G401.6 (cell line): ENCODE measurements at regions not wholly inside any gene's neighbourhood (a gene's known extent, or its start where the extent isn't known, plus 50 kb on each side); places are given as distances from the start of the nearest gene placed in this dataset.
A peak's percentile ranks its signal among the peaks of the same experiment; 100 is the strongest.

Experiments used
- FAIRE-seq: peaks from 2 replicates; lab custom pipeline; 2012; peaks lifted over from hg19 to GRCh38; lab: Jason Lieb, UNC

DNA sequence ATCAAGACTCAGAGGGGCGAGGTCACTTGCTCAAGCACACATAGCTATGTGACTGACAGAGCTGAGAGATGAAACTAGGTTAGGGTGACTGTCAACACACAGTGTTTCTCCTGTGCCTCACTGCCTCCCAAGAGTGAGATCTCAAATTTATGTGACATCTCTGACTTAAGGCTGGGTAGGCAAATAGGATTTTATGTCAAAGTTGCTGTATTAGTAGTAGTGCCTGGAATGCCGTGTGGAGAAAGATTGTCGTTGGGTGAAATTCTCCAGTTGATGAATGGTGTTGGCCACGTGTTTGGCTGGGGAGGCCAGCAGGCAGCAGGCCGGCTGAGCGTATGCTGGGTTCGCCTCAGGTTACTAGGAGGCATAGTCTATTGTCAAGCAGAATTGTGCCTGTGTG, 148.3 kb upstream of the BMPER start:
- no peak for FAIRE-seq

DNA sequence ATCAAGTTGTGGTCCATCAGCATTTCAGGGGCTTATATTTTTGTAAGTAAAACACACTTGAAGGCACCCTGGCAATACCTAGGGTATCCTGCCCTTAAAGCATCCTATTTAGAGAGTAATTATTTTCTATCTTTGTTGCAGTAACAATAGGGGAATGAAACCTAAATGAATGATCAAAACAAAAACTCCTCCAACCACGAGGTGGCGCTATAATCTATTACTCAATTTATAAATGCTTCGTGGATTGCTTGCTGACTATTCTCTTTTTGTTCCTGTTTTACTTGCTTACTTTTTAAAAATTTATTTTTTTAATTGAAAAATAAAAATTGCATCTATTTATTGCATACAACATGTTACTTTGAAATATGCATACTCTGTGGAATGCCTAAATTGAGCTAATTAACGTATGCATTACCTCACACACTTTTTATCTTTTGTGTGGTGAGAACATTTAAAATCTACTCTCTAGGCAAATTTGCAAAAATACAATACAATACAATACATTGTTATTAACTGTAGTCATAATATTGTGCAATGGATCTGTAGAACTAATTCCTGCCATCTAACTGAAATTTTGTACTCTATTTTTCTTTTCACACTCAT, 147.7 kb upstream of the BMPER start:
- FAIRE-seq, result peak; percentile 87

DNA sequence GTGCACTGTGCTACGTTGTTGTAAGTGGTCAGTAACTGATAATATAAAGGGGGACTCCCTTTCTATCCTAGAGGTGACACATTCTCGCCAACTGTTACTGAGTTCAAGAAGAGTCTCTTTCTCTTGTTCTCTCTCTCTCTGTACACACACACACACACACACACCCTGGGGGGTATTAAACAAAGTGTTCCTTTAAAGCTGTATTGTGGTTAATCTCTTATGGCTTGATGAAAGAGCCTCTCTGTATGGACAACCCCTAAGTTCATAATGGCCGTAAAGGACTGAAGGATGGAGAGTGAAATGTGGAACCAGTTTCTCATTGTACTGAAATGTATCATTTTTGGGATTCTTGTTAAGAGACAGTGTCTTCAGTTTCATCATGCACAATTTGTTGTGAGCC, 145.2 kb upstream of the BMPER start:
- FAIRE-seq, result no peak

DNA sequence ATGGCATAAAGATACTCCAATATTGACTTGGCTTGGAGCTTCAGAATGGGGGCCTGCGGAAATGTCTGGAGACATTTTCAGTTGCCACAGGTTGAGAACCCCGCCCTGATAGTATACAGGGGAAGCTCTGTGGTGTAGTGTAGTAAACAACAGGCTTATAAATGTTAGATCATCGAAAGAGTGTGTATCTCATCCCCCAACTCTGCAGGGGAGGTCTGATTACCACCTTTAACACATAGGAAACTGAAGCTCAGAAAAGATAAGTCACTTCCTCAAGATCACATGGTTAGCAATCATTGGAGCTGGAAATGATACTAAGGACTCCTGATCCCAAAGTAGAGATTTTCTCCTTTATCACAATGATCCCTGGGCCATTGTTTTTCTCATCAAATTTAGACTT, 144.5 kb upstream of the BMPER start:
- FAIRE-seq, result no peak

DNA sequence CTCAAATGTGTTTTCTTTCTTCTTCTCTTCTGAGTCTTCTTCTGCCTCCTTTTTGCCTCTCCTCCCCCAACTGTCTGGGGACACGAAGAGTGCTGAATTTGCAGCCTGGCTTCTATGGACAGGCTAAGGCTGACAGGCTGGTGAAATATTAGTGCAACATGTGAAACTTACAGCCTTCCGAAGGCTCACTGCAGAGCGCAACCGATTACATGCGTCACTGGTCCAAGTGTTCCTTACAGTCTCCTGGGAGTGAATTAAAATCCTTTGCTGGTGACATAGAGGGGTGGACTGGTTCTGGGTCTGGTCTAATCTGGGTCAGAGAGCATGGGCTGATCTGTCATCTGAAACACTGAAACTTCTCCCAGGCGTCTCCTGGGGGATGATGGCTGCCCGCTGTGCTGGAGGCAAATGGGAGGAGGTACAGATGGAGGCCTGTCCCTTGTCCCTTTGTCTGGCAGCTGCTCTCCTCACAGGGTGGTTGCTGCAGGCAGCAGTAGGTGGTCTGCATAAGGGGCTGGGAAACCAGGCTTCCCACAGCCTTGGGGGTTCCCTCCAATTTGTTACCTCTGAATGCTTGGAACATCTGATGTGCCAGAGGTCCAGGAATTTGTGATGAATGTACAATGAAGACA, 143.8 kb upstream of the BMPER start:
- no peak for FAIRE-seq

DNA sequence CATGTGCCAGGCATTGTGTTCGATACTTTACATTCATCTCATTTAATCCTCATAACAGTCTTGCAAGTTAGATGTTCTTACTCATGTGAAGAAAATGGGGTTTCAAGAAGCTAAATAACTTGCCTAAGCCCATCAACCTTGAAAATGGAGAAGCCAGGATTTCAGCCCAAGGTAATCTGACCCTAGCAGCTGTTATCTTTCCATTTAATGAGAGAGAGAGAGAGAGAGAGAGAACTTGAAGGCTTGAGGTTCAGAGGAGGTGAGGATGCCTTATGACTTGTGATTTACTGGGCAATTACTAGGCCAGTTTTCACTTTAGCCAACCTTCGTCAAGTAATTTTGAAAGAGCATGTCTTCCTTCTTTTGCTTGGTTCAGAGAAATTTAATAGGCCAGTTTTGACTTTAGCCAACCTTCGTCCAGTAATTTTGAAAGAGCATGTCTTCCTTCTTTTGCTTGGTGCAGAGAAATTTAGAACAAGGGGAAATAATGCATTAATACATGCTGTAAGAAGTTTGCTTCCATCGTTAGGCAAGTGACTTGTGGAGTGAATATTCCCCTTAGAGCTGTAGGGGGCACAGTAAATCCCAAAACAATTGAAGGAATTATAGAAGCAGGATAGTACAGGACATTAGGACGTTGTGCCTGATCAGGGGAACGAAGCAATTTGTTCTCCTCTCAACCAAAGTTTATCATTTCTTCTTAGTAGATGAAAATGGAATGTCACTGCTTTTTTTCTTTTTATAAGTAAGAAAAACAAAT, 143.0 kb upstream of the BMPER start:
- no peak for FAIRE-seq

DNA sequence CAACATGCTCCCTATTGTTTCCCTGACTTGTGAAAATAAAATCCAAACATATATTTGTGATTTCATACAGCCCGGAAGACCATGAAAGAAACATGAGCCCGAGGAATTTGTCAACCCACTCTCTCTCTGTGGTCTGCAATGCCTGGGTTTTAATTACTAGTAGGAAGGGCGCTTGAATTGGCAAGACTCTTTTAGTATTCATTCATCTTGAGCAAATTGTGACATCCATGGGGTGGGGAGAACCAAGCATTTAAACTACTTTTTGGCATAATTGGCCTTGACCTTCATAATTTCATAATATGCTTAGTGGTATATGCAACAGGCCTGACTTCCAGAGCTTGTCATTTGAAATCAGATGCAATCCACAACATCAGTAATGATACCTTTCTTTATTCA, 142.4 kb upstream of the BMPER start:
- FAIRE-seq, result no peak

DNA sequence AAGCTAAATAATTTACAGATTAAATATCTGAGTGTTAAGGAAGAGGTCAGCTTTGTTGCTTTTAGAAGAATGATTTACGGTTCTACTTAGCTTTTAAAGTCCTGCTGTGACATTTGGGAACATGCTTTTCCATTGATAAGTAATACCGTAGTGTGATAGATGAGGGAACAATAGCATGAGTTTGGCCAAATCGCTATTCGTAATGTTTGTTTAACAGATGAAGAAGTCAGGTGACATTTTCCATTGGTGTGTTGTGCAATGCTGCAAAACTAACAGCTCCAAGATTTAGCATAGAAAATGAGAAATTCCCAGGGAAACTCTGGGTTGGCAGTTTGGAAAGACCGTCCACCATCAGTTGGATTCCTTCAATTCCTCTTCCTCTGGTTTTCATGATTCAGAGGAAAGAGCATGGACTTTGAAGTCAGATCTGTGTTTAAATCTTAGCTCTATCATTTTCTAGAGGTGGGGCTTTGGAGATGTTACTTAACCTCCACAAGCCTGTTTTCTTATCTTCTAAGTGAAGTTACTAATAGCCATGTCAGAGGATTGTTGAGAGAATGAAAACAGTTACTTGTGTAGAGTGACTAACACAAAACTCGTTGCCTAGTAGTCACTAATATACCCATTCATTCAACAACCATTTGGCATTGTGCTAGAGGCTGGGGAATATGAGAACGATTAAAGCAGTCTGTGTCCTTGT, 140.4 kb upstream of the BMPER start:
- no peak for FAIRE-seq

DNA sequence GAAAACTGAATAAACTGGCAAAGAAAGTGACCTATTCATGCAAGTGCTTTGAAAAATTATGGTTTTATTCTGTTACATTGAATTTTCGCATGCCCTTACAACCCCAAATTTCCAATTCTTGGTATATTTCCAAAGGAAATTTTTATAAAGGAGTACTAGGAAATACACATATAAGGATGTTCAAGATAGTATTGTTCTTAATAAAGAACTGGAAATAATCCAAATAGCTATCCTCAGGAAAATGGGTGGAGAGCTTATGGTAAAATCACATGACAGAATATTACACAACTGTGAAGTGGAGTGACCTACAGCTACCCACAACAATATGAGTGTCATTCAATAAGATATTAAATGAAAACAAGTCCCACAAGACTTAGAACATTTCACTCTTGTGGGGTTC, 138.9 kb upstream of the BMPER start:
- FAIRE-seq, result no peak

DNA sequence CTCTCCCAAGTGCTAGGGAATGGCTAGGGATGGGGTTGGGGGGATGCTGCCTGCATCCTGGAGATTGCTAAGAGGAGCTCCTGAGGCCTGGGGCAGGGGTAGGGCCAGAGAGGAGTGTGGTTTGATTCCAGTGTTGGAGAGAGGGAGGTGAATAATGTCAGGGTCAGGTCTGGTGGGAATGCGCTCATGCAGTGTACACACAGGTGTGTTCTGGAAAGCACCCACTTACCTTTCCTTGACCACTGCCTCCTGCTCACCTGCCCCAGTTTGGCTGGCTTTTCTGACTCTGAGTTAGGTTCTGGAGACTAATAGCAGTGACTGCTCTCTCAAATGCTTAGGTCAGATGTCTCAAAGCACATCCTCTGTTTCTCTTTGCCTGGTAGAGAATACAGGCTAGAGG, 135.4 kb upstream of the BMPER start:
- no peak for FAIRE-seq

DNA sequence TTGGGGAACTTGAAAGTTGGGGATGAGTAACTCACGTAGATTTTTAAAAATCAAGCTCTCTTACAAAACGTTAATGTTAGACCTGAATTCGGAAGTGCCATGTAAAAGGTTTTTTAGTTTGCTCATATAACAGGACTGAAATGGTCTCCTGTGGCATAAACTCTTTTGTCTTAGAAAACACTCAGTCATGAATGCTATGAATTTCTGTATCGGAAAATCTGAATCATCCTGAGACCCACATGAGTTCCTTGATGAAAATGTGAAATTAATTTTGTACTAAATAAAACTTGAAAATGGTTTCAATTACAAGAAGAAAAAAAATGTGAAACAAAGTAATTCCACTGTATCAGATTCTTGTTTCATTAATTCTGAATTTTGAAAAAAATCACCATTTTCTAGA, 134.8 kb upstream of the BMPER start:
- no peak for FAIRE-seq

DNA sequence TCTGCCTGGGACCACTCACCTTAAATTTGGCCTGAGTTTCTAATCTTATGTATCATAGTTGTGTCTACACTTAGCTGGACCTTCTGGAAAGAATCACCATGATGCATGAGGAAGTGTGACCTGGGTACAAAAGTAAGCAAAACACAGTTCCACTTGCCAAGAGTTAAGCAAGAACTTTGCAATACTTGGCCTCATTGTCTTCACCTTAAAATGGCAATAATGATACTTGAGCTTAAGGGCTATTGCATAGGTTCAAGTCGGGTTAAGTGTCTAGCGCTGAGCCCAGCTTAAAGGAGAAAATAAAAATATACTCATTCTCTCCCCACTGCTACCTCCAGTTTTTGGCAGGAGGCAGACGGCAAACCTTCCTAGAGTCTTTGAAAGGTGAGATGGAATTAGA, 133.9 kb upstream of the BMPER start:
- no peak for FAIRE-seq

DNA sequence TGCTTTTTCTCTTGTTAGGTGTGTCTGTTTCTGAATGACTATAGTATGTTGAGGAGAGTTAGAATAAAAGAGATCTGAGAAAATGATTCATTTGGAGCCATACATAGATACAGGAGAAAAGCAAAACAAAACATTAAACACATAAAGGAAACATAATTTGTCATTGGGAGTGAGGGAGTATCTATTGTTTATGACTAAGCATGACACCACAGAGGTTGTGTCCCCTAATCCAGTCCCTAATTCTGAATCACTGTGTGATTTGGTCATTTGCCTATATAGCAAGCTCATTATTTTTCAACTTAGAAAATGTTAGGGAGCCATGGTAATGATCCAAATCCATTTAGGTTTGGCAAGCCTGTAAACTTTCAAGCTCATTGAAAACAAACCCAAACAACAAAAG, 132.3 kb upstream of the BMPER start:
- FAIRE-seq, result no peak

DNA sequence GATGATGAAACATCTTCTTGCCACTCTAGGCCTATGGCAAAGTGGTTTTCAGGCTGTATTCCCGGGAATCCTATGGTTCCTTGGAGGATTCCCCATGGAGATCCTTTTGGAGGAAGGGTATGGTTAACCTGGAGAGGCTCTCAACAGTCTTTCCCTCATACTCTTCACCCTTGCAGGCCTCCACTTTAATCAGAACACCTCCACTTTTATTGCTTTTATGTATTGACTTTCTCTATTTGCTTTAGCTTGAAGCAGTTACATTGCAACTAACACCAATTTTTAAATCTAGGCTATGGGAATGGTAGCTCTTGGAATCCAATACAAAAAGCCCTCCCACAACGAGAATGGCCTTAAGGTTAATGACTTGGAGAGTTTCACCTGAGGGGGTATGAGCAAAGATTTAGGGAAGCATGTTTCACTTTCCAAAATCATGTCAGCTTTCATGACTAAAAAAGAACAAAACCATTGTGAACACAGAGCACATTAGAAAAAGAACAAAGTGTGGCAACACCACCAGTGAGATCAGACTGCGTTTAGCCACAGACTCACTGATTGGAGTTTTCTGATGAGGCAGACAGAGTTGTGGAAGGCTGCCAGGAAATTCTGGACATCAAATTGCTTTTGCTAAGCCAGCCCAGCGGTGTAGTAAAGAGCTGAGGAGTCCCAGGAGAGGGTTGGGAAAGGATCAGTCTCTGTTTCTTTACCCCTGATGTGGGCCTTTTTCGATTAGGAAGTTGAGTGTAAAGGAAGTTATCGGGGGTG, 130.4 kb upstream of the BMPER start:
- no peak for FAIRE-seq

DNA sequence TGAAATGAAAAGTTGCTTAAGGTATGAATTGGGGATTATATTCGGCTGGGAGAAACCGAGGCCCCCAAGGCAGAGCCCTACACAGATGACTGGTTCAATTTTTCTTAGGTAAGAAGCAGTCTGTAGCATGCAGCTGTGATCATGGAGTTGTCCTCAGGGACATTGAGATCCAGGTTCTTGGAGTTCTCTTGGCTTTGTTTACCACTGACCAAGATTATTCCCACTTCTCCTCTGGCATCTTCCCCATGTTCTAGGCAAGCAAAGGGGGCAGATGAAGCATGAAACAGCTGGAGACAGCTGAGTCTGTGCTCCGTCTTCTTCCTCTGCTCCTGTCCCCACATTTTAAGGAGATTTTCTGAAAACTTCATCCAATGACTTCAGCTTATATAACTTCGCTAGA, 129.5 kb upstream of the BMPER start:
- FAIRE-seq, result no peak

DNA sequence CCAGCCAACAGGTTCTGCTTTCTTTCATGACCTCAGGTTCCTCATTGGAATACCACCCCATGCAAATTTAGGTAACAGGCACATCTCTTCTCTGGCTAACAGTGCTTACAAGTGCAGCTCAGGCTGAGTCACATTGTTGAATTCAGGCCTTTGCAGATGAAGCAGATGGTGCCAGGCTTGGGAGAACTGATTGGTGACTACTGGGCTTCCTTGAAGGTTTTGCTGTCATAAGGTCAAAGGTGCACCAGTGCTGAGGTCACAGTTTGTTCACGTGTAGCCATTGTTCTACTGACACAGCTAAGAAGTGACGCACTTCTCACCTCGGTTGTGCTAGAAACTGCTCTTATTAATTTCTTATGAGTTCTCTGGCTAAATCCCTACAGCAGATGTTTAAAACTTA, 128.6 kb upstream of the BMPER start:
- no peak for FAIRE-seq

DNA sequence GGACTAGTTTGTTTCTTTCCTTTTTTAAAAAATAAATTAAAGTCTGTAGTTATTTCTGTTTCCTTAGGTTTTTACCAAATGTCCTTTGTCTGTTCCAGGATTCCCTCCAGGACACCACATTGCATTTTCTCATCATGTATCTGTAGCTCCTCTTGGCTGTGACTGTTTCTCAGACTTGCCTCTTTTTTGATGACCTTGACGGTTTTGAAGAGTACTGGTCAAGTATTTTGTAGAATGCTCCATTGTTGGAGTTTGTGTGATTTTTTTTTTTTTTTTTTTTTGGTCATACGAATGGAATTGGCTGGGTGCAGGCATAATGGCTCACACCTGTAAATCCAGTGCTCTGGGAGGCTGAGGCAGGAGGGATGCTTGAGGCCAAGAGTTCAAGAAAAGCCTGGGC, 127.1 kb upstream of the BMPER start:
- no peak for FAIRE-seq

DNA sequence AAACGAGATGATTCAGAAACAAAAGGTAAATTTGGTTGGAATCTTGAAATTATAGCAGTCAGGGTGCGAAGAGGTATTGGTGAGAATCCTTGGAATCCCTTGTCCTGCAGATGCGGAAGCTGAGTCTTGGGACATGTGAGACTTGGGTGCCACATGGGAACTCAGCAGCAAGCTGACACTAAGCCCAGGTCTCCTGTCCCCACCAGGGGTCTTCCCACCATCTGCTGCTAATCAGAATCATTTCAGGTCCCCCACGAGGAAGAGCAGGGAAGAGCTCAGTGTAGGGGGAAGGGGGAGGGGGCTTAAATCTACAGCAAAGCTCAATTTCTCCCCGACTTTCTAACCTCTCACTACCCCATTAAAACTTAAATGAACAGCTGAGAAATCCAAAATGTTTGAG, 126.1 kb upstream of the BMPER start:
- no peak for FAIRE-seq

DNA sequence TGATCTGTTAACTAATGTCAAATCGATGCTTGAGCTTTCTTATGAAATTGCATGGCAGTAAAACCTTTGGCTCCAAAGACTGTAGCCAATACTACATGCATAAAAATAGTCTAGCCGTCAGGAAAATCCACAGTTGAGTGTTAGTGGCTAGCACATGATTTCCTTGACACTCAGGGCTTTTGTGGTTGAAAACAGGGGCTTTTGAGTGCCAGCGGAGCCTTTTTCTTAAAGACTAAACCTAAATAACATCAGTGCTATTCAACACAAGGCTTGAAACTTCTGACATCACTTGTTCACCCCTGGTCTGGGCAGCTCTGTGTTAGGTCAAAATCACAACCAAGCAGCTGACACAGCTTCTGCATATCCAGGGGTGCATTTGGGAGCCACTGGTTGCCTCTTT, 124.2 kb upstream of the BMPER start:
- FAIRE-seq, result no peak

DNA sequence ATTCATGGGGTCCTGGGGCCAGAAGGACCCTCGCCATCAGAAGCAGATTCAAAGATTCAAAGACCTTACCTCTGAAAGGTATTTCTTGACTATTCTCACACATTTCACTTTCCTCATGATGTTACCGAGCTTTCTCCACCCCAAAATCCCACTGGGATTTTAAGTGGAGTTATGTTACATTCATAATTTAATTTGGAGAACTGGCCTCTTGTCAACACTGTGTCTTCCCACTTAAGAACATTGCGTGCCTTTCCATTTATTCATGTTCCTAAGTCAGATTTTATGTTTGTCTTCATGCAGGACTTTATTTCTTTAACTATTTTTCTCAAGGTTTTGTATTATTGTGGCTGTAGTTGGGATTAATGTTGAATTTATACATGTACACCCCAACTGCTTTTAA, 123.5 kb upstream of the BMPER start:
- no peak for FAIRE-seq

DNA sequence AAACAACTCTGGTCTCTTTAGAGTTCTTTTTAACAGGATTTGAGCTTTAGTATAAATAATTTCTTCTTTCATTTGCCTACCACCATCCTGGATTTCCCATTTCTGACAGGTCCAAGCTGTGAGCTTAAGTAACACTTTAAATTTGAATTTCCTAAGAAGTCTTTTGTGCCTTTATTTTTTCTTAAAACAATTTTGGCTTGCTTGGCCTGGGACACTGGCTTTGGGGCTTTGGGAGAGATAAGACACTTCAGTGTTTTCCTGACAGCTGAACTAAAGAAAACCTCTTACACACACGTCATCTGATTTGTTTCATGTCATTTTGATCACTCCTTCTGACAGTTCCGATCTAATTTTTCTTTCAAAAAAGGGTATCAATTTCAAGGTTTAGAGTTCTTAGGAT, 121.3 kb upstream of the BMPER start:
- no peak for FAIRE-seq

DNA sequence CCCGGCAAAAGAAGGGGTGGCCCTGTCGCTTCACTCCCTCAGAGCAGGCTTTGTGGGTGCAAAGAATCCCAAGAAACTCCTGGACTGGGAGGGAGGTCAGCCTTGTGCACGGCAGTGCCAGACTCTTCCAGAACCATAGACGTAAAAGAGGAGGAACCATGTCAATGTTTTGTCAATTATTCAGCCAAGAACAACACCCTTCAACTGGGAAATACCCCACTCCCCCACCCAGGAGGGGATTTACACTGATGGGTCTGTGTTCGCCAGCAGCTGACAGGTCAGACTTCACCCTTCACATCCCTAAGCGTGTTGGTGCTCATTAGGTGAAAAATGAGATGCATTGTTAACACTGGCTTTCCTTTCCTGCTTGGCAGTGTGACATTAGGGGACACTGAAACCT, 116.8 kb upstream of the BMPER start:
- FAIRE-seq, result no peak
